MM.1S (cell line): ENCODE measurements at regions not wholly inside any gene's neighbourhood (a gene's known extent, or its start where the extent isn't known, plus 50 kb on each side); places are given as distances from the start of the nearest gene placed in this dataset.

Source experiments
- CTCF ChIP-seq: fragments of 300-600 bp; sonication (generic); IDR thresholded peaks from 2 replicates; pipeline ENCODE4 v1.5.1; 2016; ENCODE audit warnings: antibody characterized with exemption, low read length, mixed read lengths
- EZH2 ChIP-seq: fragments of 300-600 bp; sonication (generic); optimal IDR thresholded peaks from 2 replicates; pipeline ENCODE3; 2017; ENCODE audit warnings: low read depth, mild to moderate bottlenecking, antibody characterized with exemption, low read length, mixed read lengths
- EZH2phosphoT487 ChIP-seq: fragments of 300-600 bp; sonication (generic); IDR thresholded peaks from 2 replicates; pipeline ENCODE4 v1.6.1; 2018; ENCODE audit warnings: antibody characterized with exemption, low read length

GRCh38 chr4:8726344-8726851 is 133.8 kb downstream of the CPZ start:
- TF ChIP-seq CTCF (no peak), EZH2phosphoT487 (no peak), EZH2 (no peak)
